ENCODE measurements at regions not wholly inside any gene's neighbourhood (a gene's known extent, or its start where the extent isn't known, plus 50 kb on each side); places are given as distances from the start of the nearest gene placed in this dataset.

DNA sequence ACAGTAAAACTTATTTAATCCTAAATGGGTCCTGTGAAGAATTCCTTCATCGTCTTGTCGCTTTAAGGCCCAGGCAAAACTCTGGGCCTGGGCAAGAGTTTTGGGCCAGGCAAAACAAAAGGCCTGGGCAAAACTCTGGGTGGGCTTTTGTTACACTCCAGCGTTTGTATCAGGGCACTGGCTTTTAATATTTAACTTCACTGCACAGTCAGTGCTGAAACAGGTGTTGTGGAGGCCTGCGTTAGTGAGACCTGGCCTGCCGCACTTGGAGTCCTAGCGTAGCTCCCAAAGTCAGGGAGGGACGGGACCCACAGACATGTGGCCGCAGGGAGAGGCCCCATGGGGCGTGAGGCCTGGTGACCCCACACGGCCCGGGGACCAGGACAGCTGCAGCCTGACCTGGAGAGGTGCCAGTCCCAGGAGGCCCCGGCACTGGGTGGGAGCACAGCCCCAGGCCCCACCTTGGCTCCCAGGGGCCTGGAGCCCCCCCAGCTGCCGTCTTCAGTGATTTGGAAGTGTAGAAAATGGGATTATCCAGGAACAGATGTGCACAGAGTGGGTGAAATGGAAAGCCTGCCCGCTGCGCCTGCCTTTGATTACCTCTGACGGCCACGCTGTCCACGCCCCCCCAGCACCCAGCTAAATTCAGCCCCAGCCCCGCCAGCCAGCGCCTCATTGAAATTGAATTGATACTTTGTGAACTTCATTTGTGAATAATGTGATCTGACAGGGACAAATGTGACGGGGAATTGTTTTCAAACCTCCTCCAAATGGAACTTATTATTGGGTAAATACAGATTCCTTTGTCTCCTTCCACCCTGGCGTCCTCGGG is 132.9 kb upstream of the NKX1-1 start:
- TF ChIP-seq POLR2A (IDR thresholded peaks at IDR 0.05): no peak
- TF ChIP-seq, protein P1, sequence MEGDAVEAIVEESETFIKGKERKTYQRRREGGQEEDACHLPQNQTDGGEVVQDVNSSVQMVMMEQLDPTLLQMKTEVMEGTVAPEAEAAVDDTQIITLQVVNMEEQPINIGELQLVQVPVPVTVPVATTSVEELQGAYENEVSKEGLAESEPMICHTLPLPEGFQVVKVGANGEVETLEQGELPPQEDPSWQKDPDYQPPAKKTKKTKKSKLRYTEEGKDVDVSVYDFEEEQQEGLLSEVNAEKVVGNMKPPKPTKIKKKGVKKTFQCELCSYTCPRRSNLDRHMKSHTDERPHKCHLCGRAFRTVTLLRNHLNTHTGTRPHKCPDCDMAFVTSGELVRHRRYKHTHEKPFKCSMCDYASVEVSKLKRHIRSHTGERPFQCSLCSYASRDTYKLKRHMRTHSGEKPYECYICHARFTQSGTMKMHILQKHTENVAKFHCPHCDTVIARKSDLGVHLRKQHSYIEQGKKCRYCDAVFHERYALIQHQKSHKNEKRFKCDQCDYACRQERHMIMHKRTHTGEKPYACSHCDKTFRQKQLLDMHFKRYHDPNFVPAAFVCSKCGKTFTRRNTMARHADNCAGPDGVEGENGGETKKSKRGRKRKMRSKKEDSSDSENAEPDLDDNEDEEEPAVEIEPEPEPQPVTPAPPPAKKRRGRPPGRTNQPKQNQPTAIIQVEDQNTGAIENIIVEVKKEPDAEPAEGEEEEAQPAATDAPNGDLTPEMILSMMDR (IDR thresholded peaks at IDR 0.05): no peak
- no peak for TF ChIP-seq EP300 (IDR thresholded peaks at IDR 0.05)
